Coronary artery (tissue), 2 donors: ENCODE measurements at regions not wholly inside any gene's neighbourhood (a gene's known extent, or its start where the extent isn't known, plus 50 kb on each side); places are given as distances from the start of the nearest gene placed in this dataset.
"Not testable (repeated sequence)": the region's sequence is repeated elsewhere in the genome, so short reads cannot be mapped to it uniquely, and the experiment has no call there.

Experiments used
- DNase-seq: peaks from one replicate; pipeline ENCODE4 v3.0.0-alpha.2; 2017; ENCODE audit warnings: low spot score
- H3K27ac ChIP-seq, 2 donors: fragments of 200-600 bp; sonication (generic); one replicate each; pipeline ENCODE4 v1.5.1; 2016 to 2019
- H3K4me3 ChIP-seq: fragments of 200-600 bp; sonication (generic); 2 replicates; pipeline ENCODE4 v1.5.1; 2016; ENCODE audit warnings: mild to moderate bottlenecking, moderate library complexity
- TF ChIP-seq, protein P1 (sequence below): fragments of 200-600 bp; sonication (generic); IDR thresholded peaks from one replicate; pipeline ENCODE4 v1.5.1; 2019; ENCODE audit warnings: antibody characterized with exemption

DNA sequence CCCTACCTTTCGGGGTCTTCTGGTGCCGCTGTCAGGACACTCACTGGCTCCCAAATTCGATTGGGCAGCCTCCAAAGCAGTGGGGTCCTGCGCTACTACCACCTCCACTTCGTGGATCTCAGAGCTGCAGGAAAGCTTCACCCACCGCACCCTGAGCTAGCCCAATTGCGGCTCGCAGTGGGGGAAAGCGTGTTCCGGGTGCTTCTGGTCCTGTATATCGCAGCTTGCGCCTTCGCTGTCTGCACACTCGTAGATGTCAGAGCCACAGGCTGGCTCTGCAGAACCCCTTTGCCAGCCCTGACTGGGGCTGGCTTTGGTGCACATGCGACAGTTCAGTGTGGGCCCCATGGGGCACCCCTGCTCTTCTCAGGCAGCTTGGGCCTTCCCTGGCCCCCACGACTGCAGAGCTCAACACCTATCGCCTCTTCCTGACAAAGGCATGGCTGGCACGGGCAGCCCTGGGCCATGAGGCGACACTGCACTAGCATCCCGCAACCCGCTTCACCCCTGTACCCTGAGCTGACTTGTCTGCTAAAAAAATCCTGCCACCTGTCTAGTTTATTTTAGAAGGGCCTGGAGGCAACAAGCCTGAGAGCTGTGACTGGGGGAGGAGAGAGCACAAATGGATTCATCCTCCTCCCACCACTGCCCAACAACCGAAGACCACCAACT lies 78.7 kb upstream of the ABI1 start:
- no peak for DNase-seq
- TF ChIP-seq, protein P1, sequence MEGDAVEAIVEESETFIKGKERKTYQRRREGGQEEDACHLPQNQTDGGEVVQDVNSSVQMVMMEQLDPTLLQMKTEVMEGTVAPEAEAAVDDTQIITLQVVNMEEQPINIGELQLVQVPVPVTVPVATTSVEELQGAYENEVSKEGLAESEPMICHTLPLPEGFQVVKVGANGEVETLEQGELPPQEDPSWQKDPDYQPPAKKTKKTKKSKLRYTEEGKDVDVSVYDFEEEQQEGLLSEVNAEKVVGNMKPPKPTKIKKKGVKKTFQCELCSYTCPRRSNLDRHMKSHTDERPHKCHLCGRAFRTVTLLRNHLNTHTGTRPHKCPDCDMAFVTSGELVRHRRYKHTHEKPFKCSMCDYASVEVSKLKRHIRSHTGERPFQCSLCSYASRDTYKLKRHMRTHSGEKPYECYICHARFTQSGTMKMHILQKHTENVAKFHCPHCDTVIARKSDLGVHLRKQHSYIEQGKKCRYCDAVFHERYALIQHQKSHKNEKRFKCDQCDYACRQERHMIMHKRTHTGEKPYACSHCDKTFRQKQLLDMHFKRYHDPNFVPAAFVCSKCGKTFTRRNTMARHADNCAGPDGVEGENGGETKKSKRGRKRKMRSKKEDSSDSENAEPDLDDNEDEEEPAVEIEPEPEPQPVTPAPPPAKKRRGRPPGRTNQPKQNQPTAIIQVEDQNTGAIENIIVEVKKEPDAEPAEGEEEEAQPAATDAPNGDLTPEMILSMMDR = no peak
- Histone ChIP-seq H3K4me3 (no peak overlapping the region), H3K27ac (no peak overlapping the region)

DNA sequence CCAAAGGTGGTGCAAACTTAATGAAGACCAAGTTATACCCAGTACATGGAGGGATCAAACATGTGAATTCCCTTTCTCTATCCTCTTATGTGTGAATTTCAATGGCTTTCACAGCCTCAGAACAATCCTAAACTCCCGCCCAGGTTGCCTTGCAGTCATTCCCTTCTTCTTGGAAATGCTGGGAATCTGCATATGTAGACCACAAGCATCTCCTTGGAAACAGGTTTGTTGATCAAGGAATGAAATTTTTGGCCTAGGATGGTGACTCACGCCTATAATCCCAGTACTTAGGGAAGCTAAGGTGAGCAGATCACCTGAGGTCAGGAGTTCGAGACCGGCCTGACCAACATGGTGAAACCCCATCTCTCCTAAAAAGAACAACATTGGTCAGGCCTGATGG lies 77.8 kb upstream of the ABI1 start:
- TF ChIP-seq, protein P1 = no peak
- Histone ChIP-seq H3K27ac (no peak overlapping the region), H3K4me3 (no peak overlapping the region)
- no peak for DNase-seq

- Histone ChIP-seq H3K27ac (no peak overlapping the region), H3K4me3 (no peak overlapping the region)
- TF ChIP-seq, protein P1 = no peak
- DNase-seq = no peak
Measured at GRCh38 chr10:26937371-26937770, 76.6 kb upstream of the ABI1 start.

DNA sequence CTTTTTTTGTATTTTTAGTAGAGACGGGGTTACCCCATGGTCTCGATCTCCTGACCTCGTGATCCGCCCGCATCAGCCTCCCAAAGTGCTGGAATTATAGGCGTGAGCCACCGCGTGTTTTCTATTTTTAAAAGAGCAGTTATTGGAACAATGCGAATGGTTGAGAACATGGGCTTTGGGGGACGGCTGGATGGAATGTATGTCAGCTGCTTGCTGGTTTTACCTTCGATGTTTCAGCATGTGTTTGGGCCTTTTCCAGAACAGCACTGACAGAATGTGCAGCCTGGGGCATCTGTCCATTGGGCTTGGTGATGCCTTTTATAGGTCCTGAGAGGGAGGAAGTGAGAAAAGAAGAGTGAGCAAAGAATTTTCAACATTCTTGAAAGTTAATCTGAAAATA lies 73.4 kb upstream of the ABI1 start:
- not testable (repeated sequence) for H3K4me3 ChIP-seq, H3K27ac ChIP-seq, DNase-seq

DNA sequence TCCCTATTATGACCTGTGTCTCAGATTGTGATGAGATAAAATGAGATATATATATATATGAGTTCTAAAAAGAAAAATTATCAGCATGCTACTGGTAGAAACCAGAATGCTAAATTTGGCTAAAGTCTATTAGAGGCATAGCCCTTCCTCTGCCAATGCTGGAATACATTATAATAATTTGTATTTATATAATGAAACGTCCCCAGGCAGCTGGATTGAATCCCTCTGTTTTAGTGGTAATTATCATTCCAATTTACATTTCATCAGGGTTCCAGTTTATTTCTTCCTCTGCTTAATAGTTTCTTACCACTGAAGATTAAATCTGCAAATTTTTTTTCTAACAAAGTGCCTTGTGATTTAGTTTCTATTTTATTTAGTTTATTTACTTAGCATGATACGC lies 71.8 kb upstream of the ABI1 start:
- no peak for DNase-seq
- TF ChIP-seq, protein P1 = no peak
- Histone ChIP-seq H3K4me3 (no peak overlapping the region), H3K27ac (no peak overlapping the region)

DNA sequence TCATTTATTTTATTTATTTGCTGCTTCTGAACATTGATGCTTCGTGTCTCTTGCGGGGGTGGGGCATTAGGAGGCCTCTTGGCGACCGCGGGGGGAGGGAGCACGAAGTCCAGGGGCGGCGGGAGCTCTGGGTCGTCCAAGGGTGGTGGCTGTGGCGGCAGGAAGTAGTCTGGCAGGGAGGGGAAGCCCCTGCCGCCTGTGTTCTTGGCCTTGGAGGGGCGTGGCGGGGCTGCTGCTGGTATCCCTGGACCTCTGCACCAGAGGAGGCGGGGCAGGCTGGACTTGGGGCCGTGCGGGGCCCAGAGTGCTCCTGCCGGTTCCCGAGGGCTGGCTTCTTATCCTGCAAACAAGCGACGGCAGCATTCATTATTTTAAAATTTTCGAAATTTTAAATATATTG lies 70.5 kb upstream of the ABI1 start:
- TF ChIP-seq, protein P1 = no peak
- Histone ChIP-seq H3K4me3 (peak overlapping the region; percentile 55), H3K27ac (no peak overlapping the region)
- no peak for DNase-seq

GRCh38 chr10:26922824-26923223 lies 62.1 kb upstream of the ABI1 start:
- H3K27ac ChIP-seq, DNase-seq, H3K4me3 ChIP-seq: not testable (repeated sequence)

- H3K4me3 ChIP-seq, DNase-seq, H3K27ac ChIP-seq: not testable (repeated sequence)
Measured at GRCh38 chr10:26919156-26919860, 58.5 kb upstream of the ABI1 start.
